Heart left ventricle (tissue), 16 donors: ENCODE measurements at regions not wholly inside any gene's neighbourhood (a gene's known extent, or its start where the extent isn't known, plus 50 kb on each side); places are given as distances from the start of the nearest gene placed in this dataset.

ENCODE experiments used
- ATAC-seq, 4 donors: fragments of 200-7000 bp; cut with Tn5 transposase; one replicate each; pipeline ENCODE4 v1.9.1; 2020 to 2022; ENCODE audit warnings: moderate library complexity in 4 of 4, mild to moderate bottlenecking in 3 of 4, moderate number of reproducible peaks in 1 of 4
- DNase-seq, 5 donors: peaks; one replicate each; pipeline ENCODE4 v3.0.0-alpha.2; 2020
- H3K27ac ChIP-seq, 12 donors: fragments of 200-600 bp; sonication (generic) in 4 of 12; one replicate each; pipeline versions ENCODE4 v1.5.0 to v1.8.0; 2016 to 2022; ENCODE audit warnings: mild to moderate bottlenecking in 2 of 12
- H3K27me3 ChIP-seq, 9 donors: fragments of 200-600 bp; sonication (generic) in 2 of 9; one replicate each; pipeline versions ENCODE4 v1.5.1 to v1.8.0; 2016 to 2022; ENCODE audit warnings: mild to moderate bottlenecking in 3 of 9
- H3K36me3 ChIP-seq, 9 donors: fragments of 200-600 bp; sonication (generic) in 2 of 9; one replicate each; pipeline versions ENCODE4 v1.5.0 to v1.8.0; 2018 to 2022; ENCODE audit warnings: mild to moderate bottlenecking in 2 of 9
- H3K4me1 ChIP-seq, 12 donors: fragments of 200-600 bp; sonication (generic) in 4 of 12; one replicate each; pipeline versions ENCODE4 v1.5.0 to v1.8.0; 2016 to 2022; ENCODE audit warnings: mild to moderate bottlenecking in 3 of 12
- H3K4me3 ChIP-seq, 12 donors: fragments of 200-600 bp; sonication (generic) in 4 of 12; one replicate each; pipeline versions ENCODE4 v1.5.0 to v1.8.0; 2017 to 2022; ENCODE audit warnings: mild to moderate bottlenecking in 9 of 12, moderate library complexity in 4 of 12
- H3K9me3 ChIP-seq, 12 donors: fragments of 200-600 bp; sonication (generic) in 4 of 12; one replicate each; pipeline versions ENCODE4 v1.5.0 to v1.8.0; 2016 to 2022; ENCODE audit warnings: mild to moderate bottlenecking in 1 of 12
- POLR2A ChIP-seq, 2 donors: fragments of 450-650 bp; IDR thresholded peaks; one replicate each; pipeline ENCODE4 v1.6.1; 2017; ENCODE audit warnings: antibody characterized with exemption in 2 of 2, mild to moderate bottlenecking in 2 of 2, moderate library complexity in 2 of 2
- WGBS, 4 donors: extraction: QIAGEN DNeasy Blood & Tissue Kit in 2 of 4; methylation state at CpG; one replicate each; pipeline versions ENCODE4 v1.1.5 to v1.1.7; 2013 to 2018; 5-methylcytosine and 5-hydroxymethylcytosine counted together
- intact Hi-C, 10 donors: fragments of 100-400 bp; cut with DNase I; formaldehyde crosslinking; loops; one replicate each; pipeline versions ENCODE4 v1.11.1 to v1.14.2; 2022
- TF ChIP-seq, protein P1 (sequence below), 12 donors: fragments of 200-600 bp; sonication (generic) in 4 of 12; IDR thresholded peaks; one replicate each; pipeline versions ENCODE4 v1.5.0 to v1.8.0; 2018 to 2022; ENCODE audit warnings: antibody characterized with exemption in 12 of 12, mild to moderate bottlenecking in 5 of 12
- donor health status: ischemic (EF 13 %, LVEDD 7.1; RV severe dilation, severe dysfunction).
- donor health status: healthy with polysubstance abuse.
- donor health status: DM: no; HTN: yes; CAD: no.
- donor health status: DM: no; HTN: no; CAD: no.
- donor health status: ischemic (EF 25% LVEDD 6.9; RV normal size, moderate dysfunction).
- donor health status: ischemic (EF 25% LVEDD 5.7; RV mildly dilated, moderate dysfunction).
- donor health status: healthy.
- donor health status: DM: yes; HTN: yes; CAD: no.
- donor health status: ischemic (EF 35%, LVEDD 5.7; RV mildly dilated, moderate dysfunction).
- donor health status: nonischemic (EF 11% LVEDD 7.7; RV severe dilation, severe dysfunction).
- donor health status: DM: yes; HTN: yes; CAD: no.
- donor health status: PGD.
- donor health status: ischemic (EF 29% LVEDD 5.4; RV normal size, mild dysfunction).
- donor health status: nonischemic (EF 23%, LVEDD 6.1; RV moderate dilation, normal function).

DNA sequence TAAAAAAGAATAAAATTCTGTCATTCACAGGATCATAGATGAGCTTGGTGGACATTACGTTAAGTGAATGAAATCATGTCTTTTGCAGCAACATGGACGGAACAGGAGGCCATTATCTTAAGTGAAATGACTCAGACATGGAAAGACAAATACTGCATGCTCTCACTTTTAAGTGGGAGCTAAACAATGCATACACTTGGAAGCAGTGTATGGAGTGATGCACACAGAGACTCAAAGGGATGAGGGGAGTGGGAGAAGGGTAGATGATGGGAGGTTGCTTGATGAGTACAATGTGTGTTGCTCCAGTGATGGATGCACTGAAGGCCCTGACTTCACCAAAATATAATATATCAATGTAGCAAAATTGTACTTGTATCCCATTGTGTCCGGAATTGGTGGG, 293.4 kb downstream of the CD109 start:
- no peak for TF ChIP-seq POLR2A (IDR thresholded peaks at IDR 0.05)
- TF ChIP-seq, protein P1, sequence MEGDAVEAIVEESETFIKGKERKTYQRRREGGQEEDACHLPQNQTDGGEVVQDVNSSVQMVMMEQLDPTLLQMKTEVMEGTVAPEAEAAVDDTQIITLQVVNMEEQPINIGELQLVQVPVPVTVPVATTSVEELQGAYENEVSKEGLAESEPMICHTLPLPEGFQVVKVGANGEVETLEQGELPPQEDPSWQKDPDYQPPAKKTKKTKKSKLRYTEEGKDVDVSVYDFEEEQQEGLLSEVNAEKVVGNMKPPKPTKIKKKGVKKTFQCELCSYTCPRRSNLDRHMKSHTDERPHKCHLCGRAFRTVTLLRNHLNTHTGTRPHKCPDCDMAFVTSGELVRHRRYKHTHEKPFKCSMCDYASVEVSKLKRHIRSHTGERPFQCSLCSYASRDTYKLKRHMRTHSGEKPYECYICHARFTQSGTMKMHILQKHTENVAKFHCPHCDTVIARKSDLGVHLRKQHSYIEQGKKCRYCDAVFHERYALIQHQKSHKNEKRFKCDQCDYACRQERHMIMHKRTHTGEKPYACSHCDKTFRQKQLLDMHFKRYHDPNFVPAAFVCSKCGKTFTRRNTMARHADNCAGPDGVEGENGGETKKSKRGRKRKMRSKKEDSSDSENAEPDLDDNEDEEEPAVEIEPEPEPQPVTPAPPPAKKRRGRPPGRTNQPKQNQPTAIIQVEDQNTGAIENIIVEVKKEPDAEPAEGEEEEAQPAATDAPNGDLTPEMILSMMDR (IDR thresholded peaks at IDR 0.05) = no peak
- H3K9me3 ChIP-seq = no peaks in the 10 kb centered on the region
- DNase-seq = no peak
- no peak overlapping the region for H3K27ac ChIP-seq
- no peak for ATAC-seq
- no peaks in the 10 kb centered on the region for H3K36me3 ChIP-seq
- no peaks in the 10 kb centered on the region for H3K4me1 ChIP-seq
- no peaks in the 10 kb centered on the region for H3K27me3 ChIP-seq
- 73 to 90% (median 74%) methylated on average over 3 of the region's 3 CpGs for WGBS, 4 donors
- H3K4me3 ChIP-seq = no peak overlapping the region
- intact Hi-C loops = no loop called here

DNA sequence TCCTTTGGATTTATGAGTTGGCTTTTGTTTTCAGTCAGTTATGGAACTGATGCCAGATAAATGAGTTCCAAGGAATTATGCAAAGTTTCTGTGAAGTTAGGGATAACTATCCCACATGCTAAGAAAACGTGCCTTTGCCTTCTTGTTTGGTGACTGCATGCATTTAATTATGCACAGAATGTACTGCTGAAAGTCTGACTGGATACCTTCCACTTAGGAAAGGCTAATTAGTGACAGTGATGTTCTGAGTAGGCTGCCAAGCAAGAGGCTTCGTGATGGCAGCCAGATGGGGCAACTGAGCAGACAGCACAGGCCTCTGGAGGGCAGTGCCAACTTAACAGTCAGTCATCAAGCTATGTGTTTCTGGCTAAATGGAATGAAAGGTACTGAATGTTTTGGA, 289.9 kb downstream of the CD109 start:
- no peaks in the 10 kb centered on the region for H3K27me3 ChIP-seq
- H3K9me3 ChIP-seq = peaks cover 0 to 18% (median 2%) of the 10 kb centered on the region in 12 donors
- no peak overlapping the region for H3K27ac ChIP-seq
- no peaks in the 10 kb centered on the region for H3K36me3 ChIP-seq
- H3K4me1 ChIP-seq = no peaks in the 10 kb centered on the region
- ATAC-seq = no peak
- DNase-seq = no peak
- 24 to 40% (median 34%) methylated on average over 2 of the region's 2 CpGs for WGBS, 4 donors
- intact Hi-C loops = no loop called here
- TF ChIP-seq POLR2A (IDR thresholded peaks at IDR 0.05) = no peak
- TF ChIP-seq, protein P1 (IDR thresholded peaks at IDR 0.05) = no peak
- H3K4me3 ChIP-seq = no peak overlapping the region

DNA sequence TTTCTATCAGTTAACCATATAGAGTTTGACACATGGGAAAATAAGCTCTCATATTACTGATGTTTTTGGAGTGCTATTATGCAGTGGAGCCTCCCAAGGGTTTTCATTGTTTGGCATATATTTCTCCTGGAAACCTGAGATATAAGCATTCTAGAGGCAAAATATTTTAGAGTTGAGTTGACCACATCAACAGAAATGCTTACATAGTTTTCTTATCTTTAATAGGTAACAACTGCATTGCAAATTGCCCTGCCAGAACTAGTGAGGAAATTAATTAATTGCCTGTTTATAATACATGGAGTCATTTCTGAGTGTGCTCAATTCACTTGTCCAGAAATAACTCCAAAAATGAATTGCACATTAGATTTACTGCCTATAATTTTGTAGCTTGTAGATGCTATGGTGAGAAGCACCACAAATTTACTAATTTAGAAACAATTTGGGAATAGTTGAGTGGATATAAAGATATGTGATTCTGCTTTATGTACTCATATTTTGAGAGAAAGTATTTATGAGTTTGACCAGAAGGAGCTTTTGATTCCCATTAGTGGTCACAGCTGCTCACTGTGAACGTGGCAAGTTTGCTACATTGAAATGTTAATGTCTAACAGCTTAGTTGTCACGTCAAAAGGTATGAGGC, 288.7 kb downstream of the CD109 start:
- intact Hi-C loops = loop anchor here in 1 of 10 donors (5.0 kb wide), 1 partner anchor 88 kb away; no protein-coding TSS in a partner anchor
- H3K36me3 ChIP-seq = no peaks in the 10 kb centered on the region
- no peak overlapping the region for H3K27ac ChIP-seq
- ATAC-seq (no peak), DNase-seq (no peak)
- TF ChIP-seq, protein P1 (IDR thresholded peaks at IDR 0.05) = no peak
- TF ChIP-seq POLR2A (IDR thresholded peaks at IDR 0.05) = no peak
- no peak overlapping the region for H3K4me3 ChIP-seq
- no peaks in the 10 kb centered on the region for H3K4me1 ChIP-seq
- peaks cover 0 to 22% (median 2%) of the 10 kb centered on the region in 12 donors for H3K9me3 ChIP-seq
- 53 to 63% (median 60%) methylated on average over 2 of the region's 2 CpGs for WGBS, 4 donors
- no peaks in the 10 kb centered on the region for H3K27me3 ChIP-seq

GRCh38 chr6:73983367-73983766, 287.4 kb downstream of the CD109 start:
- Histone ChIP-seq H3K9me3 (peaks cover 0 to 22% (median 2%) of the 10 kb centered on the region in 12 donors), H3K27ac (no peak overlapping the region), H3K27me3 (no peaks in the 10 kb centered on the region), H3K4me1 (no peaks in the 10 kb centered on the region), H3K36me3 (no peaks in the 10 kb centered on the region), H3K4me3 (no peak overlapping the region)
- whole genome bisulfite sequencing, 4 donors = 77 to 86% (median 81%) methylated on average over 2 of the region's 2 CpGs
- ATAC-seq = no peak
- TF ChIP-seq POLR2A (IDR thresholded peaks at IDR 0.05) = no peak
- TF ChIP-seq, protein P1 (IDR thresholded peaks at IDR 0.05) = no peak
- intact Hi-C loops = loop anchor here in 1 of 10 donors (5.0 kb wide), 1 partner anchor 89 kb away; no protein-coding TSS in a partner anchor
- DNase-seq = no peak
